Ovary (tissue), 7 donors: ENCODE measurements at regions not wholly inside any gene's neighbourhood (a gene's known extent, or its start where the extent isn't known, plus 50 kb on each side); places are given as distances from the start of the nearest gene placed in this dataset.

Source experiments
- DNase-seq, 5 donors: peaks; one replicate each; pipeline ENCODE4 v3.0.0-alpha.2; 2019 to 2020
- H3K27ac ChIP-seq, 2 donors: fragments of 200-600 bp; one replicate each; pipeline versions ENCODE4 v1.5.1 to v1.8.0; 2019 to 2022
- H3K27me3 ChIP-seq: fragments of 200-600 bp; one replicate; pipeline ENCODE4 v1.8.0; 2022
- H3K36me3 ChIP-seq: fragments of 200-600 bp; sonication (generic); one replicate; pipeline ENCODE4 v1.5.1; 2019
- H3K4me1 ChIP-seq: one replicate; pipeline ENCODE4 v1.8.1; 2013; ENCODE audit warnings: mild to moderate bottlenecking, moderate library complexity; ENCODE audit not compliant: insufficient read depth
- H3K4me3 ChIP-seq: fragments of 200-600 bp; sonication (generic); one replicate; pipeline ENCODE4 v1.5.1; 2017
- H3K9me3 ChIP-seq, 2 donors: fragments of 200-600 bp in 1 of 2; sonication (generic) in 1 of 2; one replicate each; pipeline versions ENCODE4 v1.5.1 to v1.8.1; 2013 to 2019; ENCODE audit warnings: mild to moderate bottlenecking in 1 of 2, moderate library complexity in 1 of 2
- CTCF ChIP-seq, 3 donors: fragments of 450-650 bp in 2 of 3; fragments of 200-600 bp in 1 of 3; IDR thresholded peaks; one replicate each; pipeline versions ENCODE4 v1.5.1 to v1.8.0; 2016 to 2022; ENCODE audit warnings: antibody characterized with exemption in 3 of 3, mild to moderate bottlenecking in 1 of 3
- EP300 ChIP-seq: sonication (generic); formaldehyde crosslinking; IDR thresholded peaks from one replicate; pipeline ENCODE4 v1.6.1; 2017; ENCODE audit warnings: antibody characterized with exemption
- POLR2A ChIP-seq: fragments of 450-650 bp; IDR thresholded peaks from one replicate; pipeline ENCODE4 v1.6.1; 2017; ENCODE audit warnings: antibody characterized with exemption, mild to moderate bottlenecking, moderate library complexity
- WGBS, 3 donors: extraction: QIAGEN DNeasy Blood & Tissue Kit in 1 of 3; methylation state at CpG; one replicate each; pipeline versions ENCODE4 v1.1.5 to v1.1.7; 2013 to 2017; 5-methylcytosine and 5-hydroxymethylcytosine counted together
- intact Hi-C, 4 donors: fragments of 100-400 bp; cut with DNase I; formaldehyde crosslinking; loops; one replicate each; pipeline versions ENCODE4 v1.11.0 to v1.15.1; 2022 to 2023
- donor health status: DM: no; HTN: no; CAD: no; lungs with moderate emphysema.
- donor health status: DM: no; HTN: no; CAD: no.
- donor health status: Bipolar disorder and iron deficiency.
- donor health status: DM: no; HTN: no; CAD: no.
- donor health status: DM: yes; HTN: yes; CAD: no.

GRCh38 chr13:106161146-106161545 lies 374.3 kb downstream of the EFNB2 start:
- Histone ChIP-seq H3K36me3 (no peaks in the 10 kb centered on the region), H3K4me1 (no peaks in the 10 kb centered on the region), H3K27ac (no peak overlapping the region), H3K27me3 (no peaks in the 10 kb centered on the region), H3K4me3 (no peak overlapping the region), H3K9me3 (no peaks in the 10 kb centered on the region)
- no peak for TF ChIP-seq CTCF (IDR thresholded peaks at IDR 0.05)
- no peak for TF ChIP-seq POLR2A
- no peak for TF ChIP-seq EP300
- 33 to 46% (median 39%) methylated on average over 3 of the region's 3 CpGs for WGBS, 3 donors
- intact Hi-C loops: no loop called here
- DNase-seq: no peak

- Histone ChIP-seq H3K27me3 (no peaks in the 10 kb centered on the region), H3K27ac (no peak overlapping the region), H3K4me3 (no peak overlapping the region), H3K4me1 (no peaks in the 10 kb centered on the region), H3K9me3 (no peaks in the 10 kb centered on the region), H3K36me3 (no peaks in the 10 kb centered on the region)
- no peak for DNase-seq
- TF ChIP-seq EP300 (no peak), POLR2A (no peak), CTCF (IDR thresholded peaks at IDR 0.05) (no peak)
- intact Hi-C loops: no loop called here
- WGBS, 3 donors: 75 to 78% (median 76%) methylated on average over 20 of the region's 20 CpGs
Measured at GRCh38 chr13:106159295-106160195, 375.9 kb downstream of the EFNB2 start.

DNA sequence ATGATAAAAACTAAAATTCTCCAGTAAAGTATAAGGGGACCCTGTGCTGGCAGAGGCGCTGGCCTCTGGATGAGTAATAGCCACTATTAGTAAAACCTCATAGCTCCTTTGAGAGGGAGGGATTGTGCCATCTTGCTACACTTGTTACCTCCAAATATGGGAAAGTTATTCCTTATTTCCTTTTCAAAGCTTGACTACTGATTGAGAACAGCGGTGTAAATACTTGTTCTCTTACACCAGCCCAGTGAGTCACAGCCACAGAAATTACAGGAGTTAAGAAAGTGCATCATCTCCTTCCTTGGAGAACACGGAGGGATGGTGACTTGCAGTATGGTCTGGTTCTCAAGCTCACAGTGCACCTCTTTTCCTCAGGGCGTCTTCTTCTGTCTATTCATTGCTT lies 379.0 kb downstream of the EFNB2 start:
- WGBS, 3 donors: 85 to 94% (median 86%) methylated on average over 4 of the region's 4 CpGs

DNA sequence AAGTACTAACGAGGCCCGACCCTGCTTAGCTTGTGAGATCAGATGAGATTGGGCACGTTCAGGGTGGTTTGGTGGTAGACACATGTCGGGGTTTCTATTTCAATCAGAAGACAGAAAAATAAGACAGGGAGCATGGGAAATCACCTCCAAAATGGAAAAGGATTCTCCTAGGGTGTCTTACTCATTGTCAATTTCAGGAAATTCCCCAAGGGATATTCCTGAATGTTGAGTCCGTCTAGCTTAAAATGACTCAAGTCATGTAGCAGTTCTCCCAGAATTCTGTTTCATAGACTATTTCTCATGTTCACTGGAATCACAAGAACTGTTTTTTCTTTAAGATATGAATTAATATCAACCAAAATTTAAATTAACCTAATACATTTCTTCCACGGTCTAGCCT lies 380.1 kb downstream of the EFNB2 start:
- H3K27ac ChIP-seq: no peak overlapping the region
- no peak for TF ChIP-seq POLR2A
- intact Hi-C loops: no loop called here
- H3K4me1 ChIP-seq: no peaks in the 10 kb centered on the region
- H3K9me3 ChIP-seq: no peaks in the 10 kb centered on the region
- 86 to 87% (median 87%) methylated on average over 6 of the region's 6 CpGs for WGBS, 3 donors
- no peaks in the 10 kb centered on the region for H3K36me3 ChIP-seq
- no peaks in the 10 kb centered on the region for H3K27me3 ChIP-seq
- DNase-seq: no peak
- H3K4me3 ChIP-seq: no peak overlapping the region

More for the DNA sequence above, 379.0 kb downstream of the EFNB2 start:
- Histone ChIP-seq H3K27me3 (no peaks in the 10 kb centered on the region), H3K4me3 (no peak overlapping the region), H3K27ac (no peak overlapping the region), H3K9me3 (no peaks in the 10 kb centered on the region), H3K4me1 (no peaks in the 10 kb centered on the region), H3K36me3 (no peaks in the 10 kb centered on the region)
- TF ChIP-seq POLR2A (no peak), EP300 (no peak), CTCF (IDR thresholded peaks at IDR 0.05) (no peak)
- intact Hi-C loops: no loop called here
- no peak for DNase-seq

DNA sequence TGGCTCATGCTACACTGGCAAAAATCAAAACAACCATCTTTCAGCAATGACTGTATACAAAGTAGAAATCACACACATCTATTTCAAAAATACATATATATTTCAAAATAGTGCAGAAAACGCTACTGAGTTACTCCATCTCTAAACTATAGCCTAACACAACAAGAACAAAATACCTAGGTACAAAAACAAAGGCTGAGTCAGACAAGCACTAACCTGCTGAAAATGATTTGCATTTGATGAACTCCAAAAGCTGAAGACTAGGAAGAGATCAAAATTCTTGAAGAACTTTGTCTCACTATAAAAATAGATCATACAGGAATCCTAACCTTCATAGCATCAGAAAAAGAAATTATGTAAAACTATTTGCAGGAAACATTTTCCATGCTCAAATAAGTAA lies 381.6 kb downstream of the EFNB2 start:
- no peaks in the 10 kb centered on the region for H3K27me3 ChIP-seq
- DNase-seq: no peak
- H3K27ac ChIP-seq: no peak overlapping the region
- intact Hi-C loops: no loop called here
- 52 to 91% (median 86%) methylated on average over 1 of the region's 1 CpG for WGBS, 3 donors
- TF ChIP-seq POLR2A: no peak
- no peak for TF ChIP-seq EP300
- TF ChIP-seq CTCF (IDR thresholded peaks at IDR 0.05): no peak
- H3K9me3 ChIP-seq: no peaks in the 10 kb centered on the region
- no peaks in the 10 kb centered on the region for H3K36me3 ChIP-seq
- no peak overlapping the region for H3K4me3 ChIP-seq
- no peaks in the 10 kb centered on the region for H3K4me1 ChIP-seq
